GM23248 (cell line): ENCODE measurements at regions not wholly inside any gene's neighbourhood (a gene's known extent, or its start where the extent isn't known, plus 50 kb on each side); places are given as distances from the start of the nearest gene placed in this dataset.

ENCODE experiments used
- DNase-seq: peaks from one replicate; pipeline ENCODE4 v3.0.0-alpha.2; 2015
- H2AFZ ChIP-seq: fragments of 200-600 bp; sonication (generic); 2 replicates; pipeline ENCODE4 v1.6.1; 2016; ENCODE audit warnings: antibody characterized with exemption
- H3F3A ChIP-seq: fragments of 200-600 bp; sonication (generic); 2 replicates; pipeline ENCODE4 v1.6.1; 2016; ENCODE audit warnings: mild to moderate bottlenecking, antibody characterized with exemption, mixed run types; ENCODE audit not compliant: insufficient read depth
- H3K27ac ChIP-seq: fragments of 200-600 bp; sonication (generic); 2 replicates; pipeline ENCODE4 v1.5.1; 2016; ENCODE audit warnings: mild to moderate bottlenecking
- H3K27me3 ChIP-seq: fragments of 200-600 bp; sonication (generic); replicated peaks from 2 replicates; pipeline ENCODE4 v1.6.1; 2016; ENCODE audit warnings: mild to moderate bottlenecking; ENCODE audit not compliant: insufficient read depth
- H3K36me3 ChIP-seq: fragments of 200-600 bp; sonication (generic); 2 replicates; pipeline ENCODE4 v1.6.1; 2016; ENCODE audit warnings: low read depth, mild to moderate bottlenecking
- H3K4me1 ChIP-seq: fragments of 200-600 bp; sonication (generic); 2 replicates; pipeline ENCODE4 v1.6.1; 2016; ENCODE audit warnings: mild to moderate bottlenecking; ENCODE audit not compliant: insufficient read depth
- H3K4me2 ChIP-seq: fragments of 200-600 bp; sonication (generic); one replicate; pipeline ENCODE4 v1.6.1; 2016; ENCODE audit warnings: mild to moderate bottlenecking; ENCODE audit not compliant: unreplicated experiment
- H3K4me3 ChIP-seq: fragments of 200-600 bp; sonication (generic); 2 replicates; pipeline ENCODE4 v1.5.1; 2016; ENCODE audit warnings: mild to moderate bottlenecking
- H3K79me2 ChIP-seq: fragments of 200-600 bp; sonication (generic); 2 replicates; pipeline ENCODE4 v1.6.1; 2016; ENCODE audit warnings: mild to moderate bottlenecking; ENCODE audit not compliant: insufficient read depth
- H3K9ac ChIP-seq: fragments of 200-600 bp; sonication (generic); 2 replicates; pipeline ENCODE4 v1.6.1; 2016; ENCODE audit warnings: mild to moderate bottlenecking
- H3K9me2 ChIP-seq: fragments of 200-600 bp; sonication (generic); 2 replicates; pipeline ENCODE4 v1.6.1; 2016; ENCODE audit warnings: mixed run types, mild to moderate bottlenecking, moderate library complexity; ENCODE audit not compliant: insufficient read depth
- H3K9me3 ChIP-seq: fragments of 200-600 bp; sonication (generic); one replicate; pipeline ENCODE4 v1.6.1; 2017; ENCODE audit warnings: low read depth
- H4K20me1 ChIP-seq: fragments of 200-600 bp; sonication (generic); 2 replicates; pipeline ENCODE4 v1.6.0; 2016; ENCODE audit not compliant: insufficient read depth
- EZH2 ChIP-seq: fragments of 200-600 bp; sonication (generic); IDR thresholded peaks from 2 replicates; pipeline ENCODE4 v1.6.1; 2018; ENCODE audit warnings: antibody characterized with exemption, mild to moderate bottlenecking; ENCODE audit not compliant: insufficient read depth, poor library complexity, severe bottlenecking
- EZH2phosphoT487 ChIP-seq: fragments of 200-600 bp; sonication (generic); IDR thresholded peaks from 2 replicates; pipeline ENCODE4 v1.6.1; 2018; ENCODE audit warnings: antibody characterized with exemption, moderate library complexity, mild to moderate bottlenecking, low read depth; ENCODE audit not compliant: insufficient read depth
- WGBS, 2 experiments: methylation state at CpG; one replicate each; pipeline ENCODE4 v1.1.6; 2015 to 2017; ENCODE audit warnings: low lambda C conversion rate in 2 of 2, low coverage in 1 of 2; ENCODE audit errors: missing lambda C conversion rate in 2 of 2; 5-methylcytosine and 5-hydroxymethylcytosine counted together
- in situ Hi-C: fragments of 300-500 bp; cut with MboI; formaldehyde crosslinking; loops from 2 replicates; pipeline ENCODE4 v1.15.0; 2020

DNA sequence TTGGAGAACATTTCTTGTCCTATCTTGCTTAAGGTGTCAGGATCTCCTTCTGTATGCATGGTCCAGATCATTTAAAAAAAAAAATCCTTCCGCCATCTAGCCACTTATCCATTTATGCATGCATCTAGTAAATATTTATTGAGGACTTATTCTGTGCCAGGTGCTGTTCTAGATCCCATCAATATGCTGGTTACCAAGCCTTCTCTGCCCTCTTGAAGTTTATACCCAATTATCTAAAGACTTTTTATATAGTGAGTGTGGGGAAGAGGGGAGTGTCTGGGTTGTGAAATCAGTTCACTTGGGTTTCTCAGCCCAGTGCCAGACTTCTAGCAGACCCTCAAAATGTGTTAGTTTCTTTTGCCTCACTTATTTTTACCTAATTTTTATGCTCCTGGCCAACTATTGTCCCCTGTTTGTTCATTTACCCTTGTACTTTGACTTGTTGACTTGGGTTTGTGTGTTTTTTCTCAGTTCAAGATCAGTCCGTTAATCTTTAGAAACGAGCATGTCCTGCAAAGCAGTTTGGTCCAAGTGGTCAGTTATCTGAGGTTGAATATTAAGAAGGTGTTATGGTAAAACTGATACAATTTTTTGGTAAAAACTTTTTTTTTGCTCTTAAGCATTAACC is 488.9 kb downstream of the PCNX1 start:
- no peak for TF ChIP-seq EZH2
- no peak for TF ChIP-seq EZH2phosphoT487
- Histone ChIP-seq H4K20me1 (no peaks in the 10 kb centered on the region), H3K4me3 (no peak overlapping the region), H3K9me3 (no peaks in the 10 kb centered on the region), H3K4me2 (no peak overlapping the region), H3K9me2 (no peaks in the 10 kb centered on the region), H3K79me2 (peaks cover 100% of the 10 kb centered on the region), H2AFZ (no peak overlapping the region), H3K27me3 (no peaks in the 10 kb centered on the region), H3K4me1 (peaks cover 18% of the 10 kb centered on the region), H3K27ac (no peak overlapping the region), H3F3A (peaks cover 6% of the 10 kb centered on the region; the same call in 1 of the 2 replicates), H3K36me3 (no peaks in the 10 kb centered on the region), H3K9ac (no peak overlapping the region)
- in situ Hi-C loops, result no loop called here
- 95 to 100% methylated on average over 3 of the region's 3 CpGs for WGBS, 2 experiments
- DNase-seq, result no peak

DNA sequence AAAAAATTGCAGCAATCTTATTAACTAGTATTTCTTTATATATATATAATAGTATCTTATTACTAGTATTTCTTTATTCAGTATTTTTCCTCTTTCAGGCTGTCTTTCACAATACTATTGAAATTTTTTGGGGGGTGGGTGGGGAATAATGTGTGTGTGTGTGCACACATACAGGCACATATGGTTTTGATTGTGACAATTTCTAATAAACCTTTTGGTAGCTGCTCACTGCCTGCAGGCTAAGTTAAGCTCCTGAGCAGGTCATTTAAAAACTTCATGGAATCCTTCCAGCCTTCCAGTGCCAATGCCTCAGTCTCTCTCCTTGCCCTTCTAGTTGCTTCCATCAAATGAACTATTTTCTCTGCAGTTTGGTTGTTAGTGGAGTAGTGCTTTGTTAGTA is 490.1 kb downstream of the PCNX1 start:
- DNase-seq, result peak; percentile 27
- Histone ChIP-seq H3K27ac (no peak overlapping the region), H3K27me3 (no peaks in the 10 kb centered on the region), H3K9me2 (no peaks in the 10 kb centered on the region), H3K9ac (no peak overlapping the region), H3K9me3 (no peaks in the 10 kb centered on the region), H3K4me1 (peaks cover 30% of the 10 kb centered on the region), H4K20me1 (no peaks in the 10 kb centered on the region), H3K79me2 (peaks cover 100% of the 10 kb centered on the region), H3K4me3 (no peak overlapping the region), H2AFZ (no peak overlapping the region), H3K4me2 (no peak overlapping the region), H3F3A (peaks cover 6% of the 10 kb centered on the region; the same call in 1 of the 2 replicates), H3K36me3 (no peaks in the 10 kb centered on the region)
- in situ Hi-C loops, result no loop called here
- TF ChIP-seq EZH2, result no peak
- no peak for TF ChIP-seq EZH2phosphoT487

DNA sequence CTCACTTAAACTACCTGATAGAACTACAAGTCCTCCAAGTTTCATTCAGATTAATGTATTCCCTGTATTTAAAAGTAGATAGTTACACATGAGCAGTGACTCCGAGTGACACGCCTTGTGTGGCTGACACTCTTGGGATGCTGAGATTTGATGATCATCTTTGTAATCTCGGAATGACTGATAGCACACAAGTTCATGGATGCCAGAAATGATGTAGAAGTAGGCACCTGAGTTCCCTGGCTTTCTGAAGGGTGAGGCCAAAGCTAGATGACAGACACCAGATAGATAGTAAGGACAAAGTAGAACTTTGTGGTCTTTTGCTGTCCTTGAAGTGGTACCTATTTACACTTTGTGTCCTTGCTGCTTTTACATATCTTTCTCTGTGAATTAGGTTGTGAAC is 491.2 kb downstream of the PCNX1 start:
- no peaks in the 10 kb centered on the region for H3K27me3 ChIP-seq
- no peak overlapping the region for H3K27ac ChIP-seq
- no peak overlapping the region for H3K4me2 ChIP-seq
- no peak overlapping the region for H2AFZ ChIP-seq
- in situ Hi-C loops, result no loop called here
- no peak overlapping the region for H3K4me3 ChIP-seq
- no peak for TF ChIP-seq EZH2
- TF ChIP-seq EZH2phosphoT487, result no peak
- no peaks in the 10 kb centered on the region for H3K9me3 ChIP-seq
- H3K9ac ChIP-seq, result no peak overlapping the region
- peaks cover 100% of the 10 kb centered on the region for H3K79me2 ChIP-seq
- peaks cover 38% of the 10 kb centered on the region for H3K4me1 ChIP-seq
- H4K20me1 ChIP-seq, result no peaks in the 10 kb centered on the region
- H3F3A ChIP-seq, result peaks cover 6% of the 10 kb centered on the region; the same call in 1 of the 2 replicates
- H3K36me3 ChIP-seq, result no peaks in the 10 kb centered on the region
- WGBS, 2 experiments, result 96 to 97% methylated on average over 3 of the region's 3 CpGs
- no peaks in the 10 kb centered on the region for H3K9me2 ChIP-seq
- no peak for DNase-seq

DNA sequence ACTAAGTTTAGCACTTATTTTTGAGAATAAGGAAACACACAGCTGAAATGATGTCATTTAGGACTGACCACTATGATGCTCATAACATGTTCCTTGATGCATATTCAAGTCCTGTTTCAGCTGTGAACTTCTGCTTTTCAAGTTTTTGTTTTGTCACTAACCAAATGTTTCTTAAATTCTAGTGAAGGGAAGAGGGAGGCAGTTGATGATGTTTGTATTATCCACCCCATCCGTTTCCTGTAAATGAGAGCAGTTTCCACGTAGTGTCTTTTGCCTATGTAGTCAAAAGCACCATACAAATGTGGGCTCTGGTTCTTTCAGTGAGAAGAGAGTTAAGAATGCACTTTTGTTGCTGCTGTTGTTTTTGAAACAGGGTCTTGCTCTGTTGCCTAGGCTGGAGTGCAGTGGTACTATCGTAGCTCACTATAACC is 491.8 kb downstream of the PCNX1 start:
- peaks cover 38% of the 10 kb centered on the region for H3K4me1 ChIP-seq
- H3K79me2 ChIP-seq, result peaks cover 98% of the 10 kb centered on the region
- H3K36me3 ChIP-seq, result no peaks in the 10 kb centered on the region
- no peak overlapping the region for H3K9ac ChIP-seq
- DNase-seq, result peak; percentile 26
- H3K9me2 ChIP-seq, result no peaks in the 10 kb centered on the region
- H3K9me3 ChIP-seq, result no peaks in the 10 kb centered on the region
- no peaks in the 10 kb centered on the region for H3K27me3 ChIP-seq
- H3K27ac ChIP-seq, result no peak overlapping the region
- 86 to 88% methylated on average over 3 of the region's 3 CpGs for WGBS, 2 experiments
- no peak overlapping the region for H2AFZ ChIP-seq
- H4K20me1 ChIP-seq, result no peaks in the 10 kb centered on the region
- H3K4me3 ChIP-seq, result no peak overlapping the region
- no peak overlapping the region for H3K4me2 ChIP-seq
- peaks cover 6% of the 10 kb centered on the region; the same call in 1 of the 2 replicates for H3F3A ChIP-seq
- TF ChIP-seq EZH2phosphoT487 (no peak), EZH2 (no peak)
- in situ Hi-C loops, result no loop called here
